Endodermal cell (in vitro differentiated cells): ENCODE measurements at regions not wholly inside any gene's neighbourhood (a gene's known extent, or its start where the extent isn't known, plus 50 kb on each side); places are given as distances from the start of the nearest gene placed in this dataset.

Source experiments
- DNase-seq: peaks from one replicate; pipeline ENCODE4 v3.0.0-alpha.2; 2017
- H3K27ac ChIP-seq: 2 replicates; pipeline ENCODE4 v1.5.1; 2013; ENCODE audit warnings: mild to moderate bottlenecking, low read depth, low read length, moderate library complexity
- H3K27me3 ChIP-seq: 2 replicates; pipeline ENCODE4 v1.6.1; 2013; ENCODE audit warnings: mild to moderate bottlenecking, low read length, moderate library complexity; ENCODE audit not compliant: insufficient read depth, control insufficient read depth, poor library complexity, severe bottlenecking
- H3K36me3 ChIP-seq: 2 replicates; pipeline ENCODE4 v1.7.0; 2013; ENCODE audit warnings: mild to moderate bottlenecking, low read length, moderate library complexity; ENCODE audit not compliant: control insufficient read depth, insufficient read depth
- H3K4me1 ChIP-seq: one replicate; pipeline ENCODE4 v1.7.0; 2013; ENCODE audit warnings: low read length; ENCODE audit not compliant: control insufficient read depth, insufficient read depth
- H3K4me3 ChIP-seq: 2 replicates; pipeline ENCODE4 v1.5.1; 2013; ENCODE audit warnings: mild to moderate bottlenecking, low read length, moderate library complexity
- H3K9ac ChIP-seq: 2 replicates; pipeline ENCODE4 v1.6.1; 2013; ENCODE audit warnings: mild to moderate bottlenecking, low read length, moderate library complexity; ENCODE audit not compliant: poor library complexity, severe bottlenecking; ENCODE audit errors: extremely low read depth
- H3K9me3 ChIP-seq: 2 replicates; pipeline ENCODE4 v1.6.1; 2013; ENCODE audit warnings: mild to moderate bottlenecking, low read length, moderate library complexity; ENCODE audit not compliant: control insufficient read depth
- H3K27ac Mint-ChIP-seq: 2 replicates; pipeline ENCODE4 v1.8.0; 2020; ENCODE audit warnings: mixed read lengths
- H3K27me3 Mint-ChIP-seq: 2 replicates; pipeline ENCODE4 v1.8.0; 2021; ENCODE audit warnings: mild to moderate bottlenecking, mixed read lengths; ENCODE audit not compliant: insufficient read depth
- H3K36me3 Mint-ChIP-seq: 2 replicates; pipeline ENCODE4 v1.8.0; 2020; ENCODE audit warnings: low read depth, mixed read lengths
- H3K4me1 Mint-ChIP-seq: 2 replicates; pipeline ENCODE4 v1.8.0; 2020; ENCODE audit warnings: mixed read lengths
- H3K4me3 Mint-ChIP-seq: 2 replicates; pipeline ENCODE4 v1.8.0; 2020; ENCODE audit warnings: mild to moderate bottlenecking, moderate library complexity, mixed read lengths
- H3K9me3 Mint-ChIP-seq: 2 replicates; pipeline ENCODE4 v1.8.0; 2020; ENCODE audit warnings: mild to moderate bottlenecking, mixed read lengths
- WGBS, 2 experiments: methylation state at CpG; one replicate each; pipeline versions ENCODE4 v1.1.5 to v1.1.7; 2013; ENCODE audit warnings: missing lambda C conversion rate in 2 of 2, mixed read lengths in 1 of 2; ENCODE audit not compliant: insufficient coverage in 1 of 2, insufficient read length in 1 of 2; 5-methylcytosine and 5-hydroxymethylcytosine counted together
- TF ChIP-seq, protein P1 (sequence below): fragments of 200-600 bp; sonication (generic); conservative IDR thresholded peaks from 2 replicates; pipeline ENCODE4 v1.5.0; 2021; ENCODE audit warnings: antibody characterized with exemption, mild to moderate bottlenecking

DNA sequence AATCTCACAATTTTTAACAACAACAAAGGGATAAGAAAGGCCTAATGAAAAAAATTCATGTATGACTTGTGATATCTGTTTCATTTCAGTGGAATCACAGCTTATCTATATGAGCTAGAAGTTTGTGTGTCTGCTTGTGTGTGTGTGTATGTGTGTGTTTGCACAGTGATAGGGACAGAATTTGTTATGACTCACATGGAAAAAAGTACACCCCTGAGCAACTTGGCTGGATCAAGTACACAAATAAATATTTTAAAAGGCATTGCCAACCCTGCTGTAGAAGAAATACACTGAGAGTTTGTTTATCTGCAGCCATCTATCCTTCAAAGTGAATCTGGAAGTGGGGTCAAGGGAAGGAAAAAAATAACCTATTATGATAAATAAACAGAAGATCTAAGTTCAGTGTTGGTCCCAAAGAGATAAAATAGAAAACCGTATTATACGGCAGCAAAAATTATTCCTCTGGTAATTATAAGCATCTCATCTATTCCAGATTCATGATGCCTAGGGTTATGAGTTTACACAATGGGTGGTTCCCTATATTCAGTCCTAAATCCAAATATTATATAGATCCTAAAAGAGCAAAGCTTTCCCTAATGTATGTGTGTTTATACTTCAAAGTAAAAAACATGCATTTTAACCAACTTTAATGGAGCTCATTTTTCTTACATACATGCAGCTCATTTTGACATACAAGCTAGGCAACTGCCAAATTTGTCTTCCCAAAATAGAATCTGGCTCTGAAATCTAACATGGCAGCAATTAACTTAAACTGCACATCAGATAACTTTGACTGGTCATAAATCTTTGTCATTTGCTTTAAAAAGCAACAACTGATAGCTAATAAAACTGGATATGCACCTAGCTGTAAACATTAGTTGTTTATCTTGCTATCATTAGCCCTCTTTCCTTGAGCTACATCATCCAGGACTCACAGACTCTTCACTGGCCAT is 420.6 kb downstream of the IRS1 start:
- Mint-ChIP-seq H3K36me3 (no peaks in the 10 kb centered on the region), H3K27me3 (no peaks in the 10 kb centered on the region), H3K4me1 (no peaks in the 10 kb centered on the region), H3K9me3 (no peaks in the 10 kb centered on the region), H3K4me3 (no peak overlapping the region), H3K27ac (no peak overlapping the region)
- Histone ChIP-seq H3K9me3 (no peaks in the 10 kb centered on the region), H3K36me3 (no peaks in the 10 kb centered on the region), H3K4me3 (no peak overlapping the region), H3K27me3 (no peaks in the 10 kb centered on the region), H3K9ac (no peak overlapping the region), H3K27ac (no peak overlapping the region), H3K4me1 (no peaks in the 10 kb centered on the region)
- 100% methylated on average over 2 of the region's 2 CpGs; no CpG with 5 or more reads in 1 of the 2 experiments for WGBS, 2 experiments
- TF ChIP-seq, protein P1, sequence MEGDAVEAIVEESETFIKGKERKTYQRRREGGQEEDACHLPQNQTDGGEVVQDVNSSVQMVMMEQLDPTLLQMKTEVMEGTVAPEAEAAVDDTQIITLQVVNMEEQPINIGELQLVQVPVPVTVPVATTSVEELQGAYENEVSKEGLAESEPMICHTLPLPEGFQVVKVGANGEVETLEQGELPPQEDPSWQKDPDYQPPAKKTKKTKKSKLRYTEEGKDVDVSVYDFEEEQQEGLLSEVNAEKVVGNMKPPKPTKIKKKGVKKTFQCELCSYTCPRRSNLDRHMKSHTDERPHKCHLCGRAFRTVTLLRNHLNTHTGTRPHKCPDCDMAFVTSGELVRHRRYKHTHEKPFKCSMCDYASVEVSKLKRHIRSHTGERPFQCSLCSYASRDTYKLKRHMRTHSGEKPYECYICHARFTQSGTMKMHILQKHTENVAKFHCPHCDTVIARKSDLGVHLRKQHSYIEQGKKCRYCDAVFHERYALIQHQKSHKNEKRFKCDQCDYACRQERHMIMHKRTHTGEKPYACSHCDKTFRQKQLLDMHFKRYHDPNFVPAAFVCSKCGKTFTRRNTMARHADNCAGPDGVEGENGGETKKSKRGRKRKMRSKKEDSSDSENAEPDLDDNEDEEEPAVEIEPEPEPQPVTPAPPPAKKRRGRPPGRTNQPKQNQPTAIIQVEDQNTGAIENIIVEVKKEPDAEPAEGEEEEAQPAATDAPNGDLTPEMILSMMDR = no peak
- no peak for DNase-seq

GRCh38 chr2:226376516-226377180 is 423.0 kb downstream of the IRS1 start:
- H3K36me3 Mint-ChIP-seq = no peaks in the 10 kb centered on the region
- H3K4me3 Mint-ChIP-seq = no peak overlapping the region
- TF ChIP-seq, protein P1 = no peak
- no peaks in the 10 kb centered on the region for H3K4me1 Mint-ChIP-seq
- no peaks in the 10 kb centered on the region for H3K9me3 ChIP-seq
- 91 to 100% methylated on average over 1 to 4 of the region's 4 CpGs for WGBS, 2 experiments
- H3K27ac Mint-ChIP-seq = no peak overlapping the region
- H3K27me3 ChIP-seq = no peaks in the 10 kb centered on the region
- H3K4me1 ChIP-seq = no peaks in the 10 kb centered on the region
- H3K9me3 Mint-ChIP-seq = no peaks in the 10 kb centered on the region
- H3K4me3 ChIP-seq = no peak overlapping the region
- no peak for DNase-seq
- no peak overlapping the region for H3K27ac ChIP-seq
- H3K9ac ChIP-seq = no peak overlapping the region
- H3K27me3 Mint-ChIP-seq = no peaks in the 10 kb centered on the region
- H3K36me3 ChIP-seq = no peaks in the 10 kb centered on the region

- Mint-ChIP-seq H3K27ac (peak overlapping the region; percentile 32), H3K36me3 (no peaks in the 10 kb centered on the region), H3K9me3 (no peaks in the 10 kb centered on the region), H3K27me3 (no peaks in the 10 kb centered on the region), H3K4me3 (no peak overlapping the region), H3K4me1 (peaks cover 11% of the 10 kb centered on the region)
- H3K4me3 ChIP-seq = no peak overlapping the region
- 92 to 95% methylated on average over 6 to 7 of the region's 7 CpGs for WGBS, 2 experiments
- H3K36me3 ChIP-seq = no peaks in the 10 kb centered on the region
- TF ChIP-seq, protein P1 = no peak
- H3K27me3 ChIP-seq = no peaks in the 10 kb centered on the region
- H3K27ac ChIP-seq = no peak overlapping the region
- H3K9me3 ChIP-seq = no peaks in the 10 kb centered on the region
- H3K4me1 ChIP-seq = no peaks in the 10 kb centered on the region
- DNase-seq = no peak
- no peak overlapping the region for H3K9ac ChIP-seq
Observed at GRCh38 chr2:226366920-226367319, 432.7 kb downstream of the IRS1 start.
